ENCODE measurements at regions not wholly inside any gene's neighbourhood (a gene's known extent, or its start where the extent isn't known, plus 50 kb on each side); places are given as distances from the start of the nearest gene placed in this dataset.
"Not testable (repeated sequence)": the region's sequence is repeated elsewhere in the genome, so short reads cannot be mapped to it uniquely, and the experiment has no call there.

GRCh38 chr12:69045430-69045829 lies 112.5 kb upstream of the CPM start:
- no peak for TF ChIP-seq CTCF (IDR thresholded peaks at IDR 0.05; ENCODE audit: insufficient read depth, low read length, poor library complexity, severe bottlenecking)
- H3K4me3 ChIP-seq (ENCODE audit: low read depth, low read length) = no peak overlapping the region
- H3K36me3 ChIP-seq (ENCODE audit: control insufficient read depth, insufficient read depth, low read length) = no peaks in the 10 kb centered on the region
- no peaks in the 10 kb centered on the region for H3K27me3 ChIP-seq (ENCODE audit: control insufficient read depth, insufficient read depth, low read length)
- no peak for DNase-seq (ENCODE audit: low read depth)

DNA sequence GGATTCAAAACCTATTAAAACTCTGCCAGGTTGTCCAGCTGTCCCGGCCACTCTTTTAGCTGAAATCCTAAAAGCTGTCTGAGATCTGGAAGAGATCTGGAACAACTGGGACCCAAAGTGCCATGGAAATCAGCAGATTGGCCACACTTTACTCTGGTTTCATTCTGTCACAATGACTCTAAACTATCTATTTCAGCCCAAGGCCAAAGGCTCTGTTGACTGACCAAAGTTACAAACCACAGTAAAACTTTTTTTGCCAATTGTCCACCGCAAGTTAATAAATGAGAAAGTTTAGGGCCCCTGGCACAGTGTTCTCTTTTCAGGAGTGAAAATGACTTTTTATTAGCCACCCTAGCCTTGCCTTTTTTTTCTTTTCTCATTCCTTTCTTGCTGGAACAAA lies 113.4 kb upstream of the CPM start:
- TF ChIP-seq CTCF (IDR thresholded peaks at IDR 0.05; ENCODE audit: insufficient read depth, low read length, poor library complexity, severe bottlenecking) = no peak
- no peak for DNase-seq (ENCODE audit: low read depth)
- Histone ChIP-seq H3K27me3 (ENCODE audit: control insufficient read depth, insufficient read depth, low read length) (no peaks in the 10 kb centered on the region), H3K36me3 (ENCODE audit: control insufficient read depth, insufficient read depth, low read length) (no peaks in the 10 kb centered on the region), H3K4me3 (ENCODE audit: low read depth, low read length) (no peak overlapping the region)

GRCh38 chr12:69046920-69047319 lies 113.9 kb upstream of the CPM start:
- TF ChIP-seq CTCF (IDR thresholded peaks at IDR 0.05; ENCODE audit: insufficient read depth, low read length, poor library complexity, severe bottlenecking) = no peak
- Histone ChIP-seq H3K27me3 (ENCODE audit: control insufficient read depth, insufficient read depth, low read length) (no peaks in the 10 kb centered on the region), H3K36me3 (ENCODE audit: control insufficient read depth, insufficient read depth, low read length) (no peaks in the 10 kb centered on the region), H3K4me3 (ENCODE audit: low read depth, low read length) (no peak overlapping the region)
- DNase-seq (ENCODE audit: low read depth) = no peak

- Histone ChIP-seq H3K27me3 (ENCODE audit: control insufficient read depth, insufficient read depth, low read length) (no peaks in the 10 kb centered on the region), H3K36me3 (ENCODE audit: control insufficient read depth, insufficient read depth, low read length) (no peaks in the 10 kb centered on the region), H3K4me3 (ENCODE audit: low read depth, low read length) (no peak overlapping the region)
- DNase-seq (ENCODE audit: low read depth) = no peak
- no peak for TF ChIP-seq CTCF (IDR thresholded peaks at IDR 0.05; ENCODE audit: insufficient read depth, low read length, poor library complexity, severe bottlenecking)
These were observed 115.0 kb upstream of the CPM start for GRCh38 chr12:69047990-69048389.

GRCh38 chr12:69049855-69050254 lies 116.9 kb upstream of the CPM start:
- H3K36me3 ChIP-seq (ENCODE audit: control insufficient read depth, insufficient read depth, low read length); H3K27me3 ChIP-seq (ENCODE audit: control insufficient read depth, insufficient read depth, low read length); H3K4me3 ChIP-seq (ENCODE audit: low read depth, low read length); DNase-seq (ENCODE audit: low read depth): not testable (repeated sequence)

DNA sequence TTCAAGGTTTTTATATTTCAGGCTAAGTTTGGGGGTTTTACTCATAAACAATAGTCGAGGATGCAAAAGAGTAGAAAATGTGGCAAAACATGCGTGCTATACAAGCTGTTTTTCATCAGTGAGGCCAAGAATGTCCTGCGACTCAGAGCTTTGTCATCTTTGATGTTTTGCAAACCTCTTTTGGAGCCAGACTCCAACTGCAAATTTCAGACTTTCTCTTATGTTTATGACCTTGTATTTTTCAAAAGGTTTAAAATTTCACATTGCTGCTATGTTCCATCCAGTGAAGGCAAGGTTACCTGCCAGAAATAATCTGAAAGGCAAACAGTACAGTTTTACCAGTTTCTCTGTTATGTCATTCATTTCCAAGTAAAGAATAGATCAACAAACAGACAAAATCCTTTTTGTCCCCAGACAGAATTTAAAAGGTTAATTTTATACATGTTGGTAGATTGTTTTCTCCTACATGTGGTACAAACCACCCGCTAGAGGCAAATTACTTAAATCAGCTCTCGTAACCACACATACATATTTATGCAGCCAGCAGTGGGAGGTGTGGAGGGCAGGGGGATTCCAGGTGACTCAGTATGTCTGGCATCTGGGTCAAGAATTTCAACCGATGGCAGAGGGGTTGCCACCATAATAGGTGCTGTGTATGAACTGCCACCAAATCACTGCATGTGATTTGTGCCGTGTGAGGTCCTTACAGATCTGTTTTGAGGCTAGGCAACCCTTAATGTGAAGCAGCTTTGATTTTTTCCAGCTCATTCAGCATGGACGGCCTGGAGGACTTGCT lies 119.8 kb upstream of the CPM start:
- Histone ChIP-seq H3K4me3 (ENCODE audit: low read depth, low read length) (no peak overlapping the region), H3K27me3 (ENCODE audit: control insufficient read depth, insufficient read depth, low read length) (no peaks in the 10 kb centered on the region), H3K36me3 (ENCODE audit: control insufficient read depth, insufficient read depth, low read length) (no peaks in the 10 kb centered on the region)
- TF ChIP-seq CTCF (IDR thresholded peaks at IDR 0.05; ENCODE audit: insufficient read depth, low read length, poor library complexity, severe bottlenecking) = peak; percentile 12
- peak; percentile 82 for DNase-seq (ENCODE audit: low read depth)
